HEK293 (cell line): ENCODE measurements at regions not wholly inside any gene's neighbourhood (a gene's known extent, or its start where the extent isn't known, plus 50 kb on each side); places are given as distances from the start of the nearest gene placed in this dataset.

Source experiments
- CTCF ChIA-PET: fragments of 350-600 bp; formaldehyde crosslinking; extraction: SDS; loops from one replicate; lab custom pipeline; 2021; ENCODE audit warnings: antibody characterized with exemption; lab: Yijun Ruan, JAX
- POLR2A ChIA-PET: fragments of 300-600 bp; formaldehyde crosslinking; extraction: SDS; loops from one replicate; lab custom pipeline; 2020; ENCODE audit warnings: antibody characterized with exemption, inconsistent platforms; lab: Yijun Ruan, JAX
- H3K27ac ChIP-seq: fragments of 200-500 bp; sonication (Bioruptor generic); 2 replicates; pipeline ENCODE4 v1.5.1; 2014; ENCODE audit warnings: low read depth, low read length, control low read depth, inconsistent platforms; ENCODE audit errors: extremely low read depth
- H3K36me3 ChIP-seq, 2 experiments: fragments of 200-500 bp in 1 of 2; sonication (Bioruptor generic) in 1 of 2; 1 replicate in 1 of 2; 2 replicates in 1 of 2; pipeline ENCODE4 v1.5.1; 2014 to 2017; ENCODE audit warnings: inconsistent platforms in 2 of 2, low read length in 2 of 2; ENCODE audit not compliant: control insufficient read depth in 2 of 2, insufficient read depth in 1 of 2
- H3K4me1 ChIP-seq: fragments of 200-500 bp; sonication (Bioruptor generic); 2 replicates; pipeline ENCODE4 v1.5.1; 2014; ENCODE audit warnings: mild to moderate bottlenecking, low read length, inconsistent platforms; ENCODE audit not compliant: control insufficient read depth, insufficient read depth
- H3K4me3 ChIP-seq: 2 replicates; pipeline ENCODE4 v1.5.1; 2011; ENCODE audit warnings: low read depth, mild to moderate bottlenecking, control low read depth, low read length, moderate library complexity
- H3K9me3 ChIP-seq: fragments of 200-500 bp; sonication (Bioruptor generic); 2 replicates; pipeline ENCODE4 v1.5.1; 2014; ENCODE audit warnings: low read depth, low read length, inconsistent platforms; ENCODE audit not compliant: control insufficient read depth, insufficient read depth
- IKZF3 ChIP-seq: fragments of 450-650 bp; IDR thresholded peaks from 2 replicates; pipeline ENCODE4 v1.5.0; 2018; ENCODE audit warnings: missing biosample characterization, mild to moderate bottlenecking, missing genetic modification characterization, moderate library complexity
- KLF10 ChIP-seq: fragments of 450-650 bp; IDR thresholded peaks from 2 replicates; pipeline ENCODE4 v1.5.1; 2018; ENCODE audit warnings: missing biosample characterization, mild to moderate bottlenecking, missing genetic modification characterization
- MZF1 ChIP-seq: fragments of 450-650 bp; formaldehyde crosslinking; IDR thresholded peaks from 2 replicates; pipeline ENCODE4 v1.5.1; 2017; ENCODE audit warnings: missing biosample characterization, missing genetic modification characterization, borderline replicate concordance
- PBX3 ChIP-seq: sonication (generic); formaldehyde crosslinking; IDR thresholded peaks from 2 replicates; pipeline ENCODE4 v1.8.1; 2022; ENCODE audit warnings: mild to moderate bottlenecking, moderate library complexity, missing genetic modification reagents
- REPIN1 ChIP-seq: fragments of 450-650 bp; formaldehyde crosslinking; IDR thresholded peaks from 2 replicates; pipeline ENCODE4 v1.5.1; 2017; ENCODE audit warnings: missing biosample characterization, missing genetic modification characterization, low read depth
- REST ChIP-seq: fragments of 450-650 bp; formaldehyde crosslinking; IDR thresholded peaks from 2 replicates; pipeline ENCODE4 v1.5.1; 2016; ENCODE audit warnings: missing biosample characterization, missing genetic modification characterization
- SP7 ChIP-seq: fragments of 450-650 bp; formaldehyde crosslinking; IDR thresholded peaks from 2 replicates; pipeline ENCODE4 v1.5.1; 2016; ENCODE audit warnings: missing biosample characterization, missing genetic modification characterization
- WT1 ChIP-seq: fragments of 450-650 bp; formaldehyde crosslinking; IDR thresholded peaks from 2 replicates; pipeline ENCODE4 v1.5.1; 2016; ENCODE audit warnings: missing biosample characterization, missing genetic modification characterization
- YY1 ChIP-seq: fragments of 450-650 bp; formaldehyde crosslinking; IDR thresholded peaks from 2 replicates; pipeline ENCODE4 v1.5.1; 2018; ENCODE audit warnings: missing biosample characterization, missing genetic modification characterization
- ZBTB7A ChIP-seq: fragments of 450-650 bp; formaldehyde crosslinking; IDR thresholded peaks from 2 replicates; pipeline ENCODE4 v1.5.1; 2016; ENCODE audit warnings: low read depth, missing biosample characterization, missing genetic modification characterization
- ZNF155 ChIP-seq: fragments of 450-650 bp; formaldehyde crosslinking; IDR thresholded peaks from 2 replicates; pipeline ENCODE4 v1.5.1; 2016; ENCODE audit warnings: missing biosample characterization, missing genetic modification characterization
- ZNF26 ChIP-seq: fragments of 450-650 bp; formaldehyde crosslinking; IDR thresholded peaks from 2 replicates; pipeline ENCODE4 v1.5.1; 2016; ENCODE audit warnings: missing biosample characterization, missing genetic modification characterization
- ZNF266 ChIP-seq: fragments of 450-650 bp; formaldehyde crosslinking; IDR thresholded peaks from 2 replicates; pipeline ENCODE4 v1.5.1; 2016; ENCODE audit warnings: missing biosample characterization, missing genetic modification characterization, low read depth
- ZNF433 ChIP-seq: fragments of 450-650 bp; formaldehyde crosslinking; IDR thresholded peaks from 2 replicates; pipeline ENCODE4 v1.5.1; 2016; ENCODE audit warnings: missing biosample characterization, missing genetic modification characterization, low read depth
- ZNF513 ChIP-seq: fragments of 450-650 bp; IDR thresholded peaks from 2 replicates; pipeline ENCODE4 v1.5.1; 2018; ENCODE audit warnings: missing biosample characterization, missing genetic modification characterization
- ZNF530 ChIP-seq: fragments of 450-650 bp; formaldehyde crosslinking; IDR thresholded peaks from 2 replicates; pipeline ENCODE4 v1.5.1; 2016; ENCODE audit warnings: low read depth, missing biosample characterization, missing genetic modification characterization
- ZNF544 ChIP-seq: fragments of 450-650 bp; formaldehyde crosslinking; IDR thresholded peaks from 2 replicates; pipeline ENCODE4 v1.5.0; 2017; ENCODE audit warnings: missing biosample characterization, missing genetic modification characterization
- ZNF548 ChIP-seq: fragments of 450-650 bp; formaldehyde crosslinking; IDR thresholded peaks from 2 replicates; pipeline ENCODE4 v1.5.1; 2016; ENCODE audit warnings: missing biosample characterization, missing genetic modification characterization
- ZNF629 ChIP-seq: fragments of 450-650 bp; formaldehyde crosslinking; IDR thresholded peaks from 2 replicates; pipeline ENCODE4 v1.5.1; 2017; ENCODE audit warnings: missing biosample characterization, missing genetic modification characterization
- ZNF843 ChIP-seq: fragments of 450-650 bp; formaldehyde crosslinking; IDR thresholded peaks from 2 replicates; pipeline ENCODE4 v1.5.1; 2016; ENCODE audit warnings: missing biosample characterization, missing genetic modification characterization

GRCh38 chr10:130921911-130922440, 389.5 kb downstream of the TCERG1L start:
- TF ChIP-seq SP7 (no peak), ZNF266 (tag by site-specific recombination) (no peak), ZNF155 (tag by site-specific recombination) (no peak), IKZF3 (tag by site-specific recombination) (no peak), ZBTB7A (tag by site-specific recombination) (no peak), ZNF629 (tag by site-specific recombination) (no peak)
- Histone ChIP-seq H3K4me1 (no peaks in the 10 kb centered on the region), H3K4me3 (no peak overlapping the region), H3K27ac (no peak overlapping the region), H3K36me3 (no peaks in the 10 kb centered on the region), H3K9me3 (no peaks in the 10 kb centered on the region)
- CTCF ChIA-PET = no interaction called here
- POLR2A ChIA-PET = no interaction called here

- POLR2A ChIA-PET = no interaction called here
- CTCF ChIA-PET = interaction anchor here (0.6 to 0.7 kb wide), 2 partner anchors 26 to 733 kb away, joined by 3 read pairs; no protein-coding TSS in a partner anchor
Observed at GRCh38 chr10:130923596-130923995, 387.9 kb downstream of the TCERG1L start.

GRCh38 chr10:130924138-130924819, 387.2 kb downstream of the TCERG1L start:
- Histone ChIP-seq H3K4me1 (no peaks in the 10 kb centered on the region), H3K9me3 (no peaks in the 10 kb centered on the region), H3K4me3 (no peak overlapping the region), H3K27ac (no peak overlapping the region), H3K36me3 (no peaks in the 10 kb centered on the region)
- POLR2A ChIA-PET = no interaction called here
- TF ChIP-seq PBX3 (CRISPR knock-in tag) (0 out of 2 replicates have a peak, but pooled peaks have one; percentile 36), ZNF544 (tag by site-specific recombination) (no peak), REST (tag by site-specific recombination) (peak; percentile 93), ZNF843 (tag by site-specific recombination) (no peak)
- CTCF ChIA-PET = interaction anchor here (0.6 kb wide), 1 partner anchor 529 kb away, joined by 3 read pairs; no protein-coding TSS in a partner anchor

More at GRCh38 chr10:130923596-130923995, 387.9 kb downstream of the TCERG1L start:
- Histone ChIP-seq H3K4me3 (no peak overlapping the region), H3K27ac (no peak overlapping the region), H3K36me3 (no peaks in the 10 kb centered on the region), H3K9me3 (no peaks in the 10 kb centered on the region), H3K4me1 (no peaks in the 10 kb centered on the region)
- TF ChIP-seq REPIN1 (no peak), KLF10 (tag by site-specific recombination) (no peak), ZNF513 (tag by site-specific recombination) (no peak), MZF1 (tag by site-specific recombination) (no peak), ZBTB7A (tag by site-specific recombination) (no peak), ZNF26 (no peak), WT1 (tag by site-specific recombination) (no peak), ZNF530 (tag by site-specific recombination) (no peak), ZNF548 (no peak), ZNF433 (tag by site-specific recombination) (no peak), YY1 (no peak)
